ENCODE measurements at regions not wholly inside any gene's neighbourhood (a gene's known extent, or its start where the extent isn't known, plus 50 kb on each side); places are given as distances from the start of the nearest gene placed in this dataset.

DNA sequence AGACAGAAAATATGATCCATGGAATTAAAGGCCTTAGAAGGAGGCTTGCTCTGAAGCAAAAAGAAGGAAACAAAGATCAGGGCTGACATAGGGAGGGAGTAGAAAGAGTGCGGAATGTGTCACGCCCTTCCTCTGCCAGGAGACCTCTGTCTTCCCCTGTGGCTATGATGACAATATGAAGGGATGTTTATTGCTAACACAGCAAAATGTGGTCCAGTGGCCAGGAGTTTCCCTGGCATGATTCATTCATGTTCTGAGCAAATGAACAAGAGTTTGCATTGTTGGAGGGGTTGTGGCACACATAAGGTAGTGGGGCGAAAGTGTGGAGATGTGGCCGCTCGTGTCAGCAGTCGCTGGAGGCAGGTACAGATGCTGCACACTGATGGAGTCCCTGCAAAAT, 169.4 kb downstream of the SHQ1 start:
- Mint-ChIP-seq H3K36me3 (ENCODE audit: unreplicated experiment) (peaks cover 1% of the 10 kb centered on the region), H3K4me1 (ENCODE audit: unreplicated experiment) (peaks cover 10% of the 10 kb centered on the region), H3K4me3 (ENCODE audit: unreplicated experiment) (no peak overlapping the region), H3K9me3 (ENCODE audit: unreplicated experiment) (peaks cover 4% of the 10 kb centered on the region), H3K27ac (ENCODE audit: unreplicated experiment) (no peak overlapping the region), H3K27me3 (ENCODE audit: unreplicated experiment) (peaks cover 9% of the 10 kb centered on the region)
- TF ChIP-seq, protein P1, sequence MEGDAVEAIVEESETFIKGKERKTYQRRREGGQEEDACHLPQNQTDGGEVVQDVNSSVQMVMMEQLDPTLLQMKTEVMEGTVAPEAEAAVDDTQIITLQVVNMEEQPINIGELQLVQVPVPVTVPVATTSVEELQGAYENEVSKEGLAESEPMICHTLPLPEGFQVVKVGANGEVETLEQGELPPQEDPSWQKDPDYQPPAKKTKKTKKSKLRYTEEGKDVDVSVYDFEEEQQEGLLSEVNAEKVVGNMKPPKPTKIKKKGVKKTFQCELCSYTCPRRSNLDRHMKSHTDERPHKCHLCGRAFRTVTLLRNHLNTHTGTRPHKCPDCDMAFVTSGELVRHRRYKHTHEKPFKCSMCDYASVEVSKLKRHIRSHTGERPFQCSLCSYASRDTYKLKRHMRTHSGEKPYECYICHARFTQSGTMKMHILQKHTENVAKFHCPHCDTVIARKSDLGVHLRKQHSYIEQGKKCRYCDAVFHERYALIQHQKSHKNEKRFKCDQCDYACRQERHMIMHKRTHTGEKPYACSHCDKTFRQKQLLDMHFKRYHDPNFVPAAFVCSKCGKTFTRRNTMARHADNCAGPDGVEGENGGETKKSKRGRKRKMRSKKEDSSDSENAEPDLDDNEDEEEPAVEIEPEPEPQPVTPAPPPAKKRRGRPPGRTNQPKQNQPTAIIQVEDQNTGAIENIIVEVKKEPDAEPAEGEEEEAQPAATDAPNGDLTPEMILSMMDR (IDR thresholded peaks at IDR 0.05) = no peak
- DNase-seq (ENCODE audit: extremely low spot score, unreplicated experiment) = no peak

DNA sequence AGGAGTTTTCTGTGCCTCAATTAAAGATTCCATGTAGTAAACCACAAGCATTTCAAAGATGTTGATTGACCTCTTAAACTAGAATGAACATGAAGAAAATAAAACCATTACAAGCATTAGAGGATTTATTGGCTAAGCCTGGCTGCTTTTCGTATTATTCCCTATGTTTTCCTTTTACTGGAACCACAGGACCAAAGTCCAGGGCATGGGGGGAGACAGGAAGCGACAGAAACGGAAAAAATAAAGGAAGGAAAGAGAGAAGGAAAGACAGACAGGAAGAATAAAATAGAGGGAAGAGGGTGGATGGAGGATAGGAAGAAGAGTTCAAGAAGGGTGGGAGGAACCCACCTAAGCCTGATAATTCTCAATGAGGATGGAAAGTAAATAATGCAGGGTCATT, 169.9 kb downstream of the SHQ1 start:
- no peak overlapping the region for H3K27ac Mint-ChIP-seq (ENCODE audit: unreplicated experiment)
- TF ChIP-seq, protein P1 (IDR thresholded peaks at IDR 0.05) = no peak
- DNase-seq (ENCODE audit: extremely low spot score, unreplicated experiment) = no peak
- H3K27me3 Mint-ChIP-seq (ENCODE audit: unreplicated experiment) = peaks cover 9% of the 10 kb centered on the region
- H3K36me3 Mint-ChIP-seq (ENCODE audit: unreplicated experiment) = peaks cover 1% of the 10 kb centered on the region
- peaks cover 4% of the 10 kb centered on the region for H3K9me3 Mint-ChIP-seq (ENCODE audit: unreplicated experiment)
- H3K4me1 Mint-ChIP-seq (ENCODE audit: unreplicated experiment) = peaks cover 10% of the 10 kb centered on the region
- no peak overlapping the region for H3K4me3 Mint-ChIP-seq (ENCODE audit: unreplicated experiment)

DNA sequence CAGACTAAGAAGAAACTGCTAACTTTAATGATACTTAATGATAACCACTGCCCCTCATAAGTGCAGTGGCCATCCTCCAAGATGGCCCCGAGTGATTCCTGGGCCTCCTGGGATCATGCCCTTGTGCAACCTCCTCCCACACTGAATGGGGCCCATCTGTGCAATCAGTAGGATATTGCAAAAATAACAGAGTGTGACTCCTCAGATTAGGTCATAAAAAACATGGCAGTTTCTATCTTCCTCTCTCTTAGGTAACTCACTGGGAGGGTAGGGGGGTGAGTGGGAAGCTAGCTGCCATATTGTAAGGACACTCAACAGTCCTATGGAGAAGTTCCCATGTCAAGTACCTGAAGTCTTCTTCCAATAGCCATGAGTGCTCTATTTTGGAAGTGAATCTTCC, 173.0 kb downstream of the SHQ1 start:
- no peak overlapping the region for H3K27ac Mint-ChIP-seq (ENCODE audit: unreplicated experiment)
- no peak overlapping the region for H3K4me3 Mint-ChIP-seq (ENCODE audit: unreplicated experiment)
- H3K36me3 Mint-ChIP-seq (ENCODE audit: unreplicated experiment) = no peaks in the 10 kb centered on the region
- no peaks in the 10 kb centered on the region for H3K9me3 Mint-ChIP-seq (ENCODE audit: unreplicated experiment)
- H3K4me1 Mint-ChIP-seq (ENCODE audit: unreplicated experiment) = peaks cover 10% of the 10 kb centered on the region
- TF ChIP-seq, protein P1 (IDR thresholded peaks at IDR 0.05) = no peak
- peaks cover 23% of the 10 kb centered on the region for H3K27me3 Mint-ChIP-seq (ENCODE audit: unreplicated experiment)
- no peak for DNase-seq (ENCODE audit: extremely low spot score, unreplicated experiment)

DNA sequence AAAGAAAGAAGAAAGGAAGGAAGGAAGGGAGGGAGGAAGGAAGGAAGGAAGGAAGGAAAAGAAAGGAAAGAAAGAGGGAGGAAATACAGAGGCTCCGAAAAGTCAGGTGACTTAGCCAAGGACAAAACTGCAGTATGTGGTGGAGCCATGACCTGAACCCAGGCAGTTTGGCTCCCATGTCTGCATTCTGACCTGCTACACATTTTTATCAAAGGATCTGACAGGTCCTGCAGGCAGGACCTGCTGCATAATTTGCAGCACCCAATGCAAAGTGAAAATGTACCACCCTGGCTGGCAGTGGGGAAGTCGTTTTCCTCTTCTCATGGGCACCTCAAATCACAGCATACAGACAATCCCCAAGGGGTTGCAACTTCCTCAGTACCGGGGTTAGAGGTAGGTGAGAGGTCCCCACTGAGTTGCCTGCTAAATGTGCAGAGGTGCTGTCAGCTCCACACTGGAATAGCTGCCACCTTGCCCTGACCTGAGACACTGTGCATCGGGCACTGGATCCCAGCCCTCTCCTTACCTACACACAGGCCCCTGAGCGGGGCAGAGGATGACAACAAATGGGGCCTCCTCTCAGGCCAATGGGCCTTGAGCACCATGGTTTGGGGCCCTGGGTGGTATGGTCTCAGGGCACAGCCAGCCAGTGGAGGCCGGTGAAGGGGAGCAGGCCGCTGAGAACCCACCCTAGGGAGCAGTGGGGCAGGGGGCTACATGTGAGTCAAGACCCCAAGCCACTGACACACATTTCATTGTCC, 175.1 kb downstream of the SHQ1 start:
- TF ChIP-seq, protein P1 (IDR thresholded peaks at IDR 0.05) = no peak
- no peak for DNase-seq (ENCODE audit: extremely low spot score, unreplicated experiment)
- Mint-ChIP-seq H3K9me3 (ENCODE audit: unreplicated experiment) (no peaks in the 10 kb centered on the region), H3K27me3 (ENCODE audit: unreplicated experiment) (peaks cover 26% of the 10 kb centered on the region), H3K27ac (ENCODE audit: unreplicated experiment) (no peak overlapping the region), H3K4me1 (ENCODE audit: unreplicated experiment) (no peaks in the 10 kb centered on the region), H3K4me3 (ENCODE audit: unreplicated experiment) (no peak overlapping the region), H3K36me3 (ENCODE audit: unreplicated experiment) (no peaks in the 10 kb centered on the region)

DNA sequence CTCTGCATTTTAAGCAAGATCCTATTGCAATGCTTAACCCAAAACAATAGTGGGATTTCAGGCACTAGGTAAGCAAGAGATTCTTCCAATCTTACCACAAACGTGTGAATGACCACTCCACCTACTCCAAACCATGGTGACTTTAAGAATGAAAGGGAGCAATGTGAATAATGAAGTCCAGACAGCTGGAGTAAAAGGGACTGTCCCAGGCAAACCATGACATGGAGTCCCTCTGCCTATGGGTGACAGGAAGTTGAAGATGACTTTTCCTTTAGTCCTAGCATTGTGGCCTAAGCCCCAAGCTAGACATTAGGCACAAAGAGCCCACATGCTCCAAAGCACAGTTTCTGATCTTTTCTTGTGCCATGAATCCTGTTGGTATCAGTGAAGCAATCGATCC, 179.0 kb downstream of the SHQ1 start:
- Mint-ChIP-seq H3K27ac (ENCODE audit: unreplicated experiment) (no peak overlapping the region), H3K27me3 (ENCODE audit: unreplicated experiment) (peaks cover 34% of the 10 kb centered on the region), H3K36me3 (ENCODE audit: unreplicated experiment) (no peaks in the 10 kb centered on the region), H3K4me3 (ENCODE audit: unreplicated experiment) (no peak overlapping the region), H3K4me1 (ENCODE audit: unreplicated experiment) (no peaks in the 10 kb centered on the region), H3K9me3 (ENCODE audit: unreplicated experiment) (no peaks in the 10 kb centered on the region)
- DNase-seq (ENCODE audit: extremely low spot score, unreplicated experiment) = no peak
- TF ChIP-seq, protein P1 (IDR thresholded peaks at IDR 0.05) = no peak

All from osteocyte (in vitro differentiated cells).